ENCODE measurements at regions not wholly inside any gene's neighbourhood (a gene's known extent, or its start where the extent isn't known, plus 50 kb on each side); places are given as distances from the start of the nearest gene placed in this dataset.

- no peak for TF ChIP-seq ZBTB33 (IDR thresholded peaks at IDR 0.05; ENCODE audit: extremely low read depth, insufficient replicate concordance, low read length)
- TF ChIP-seq POLR2A (IDR thresholded peaks at IDR 0.05; ENCODE audit: borderline replicate concordance, extremely low read depth, insufficient read depth, insufficient read length), result no peak
- no peak for TF ChIP-seq CTCF (IDR thresholded peaks at IDR 0.05 in 2 of 3, conservative IDR thresholded peaks at IDR 0.05 in 1 of 3; ENCODE audit: borderline replicate concordance in 1 of 3, insufficient read depth in 1 of 3, low read depth in 2 of 3, low read length in 2 of 3)
- no peak for TF ChIP-seq CEBPB (IDR thresholded peaks at IDR 0.05; ENCODE audit: low read depth)
- no peak for TF ChIP-seq FOSL1 (IDR thresholded peaks at IDR 0.05; ENCODE audit: low read depth)
- TF ChIP-seq EZH2 (IDR thresholded peaks at IDR 0.05), result no peak
- TF ChIP-seq EZH2phosphoT487 (IDR thresholded peaks at IDR 0.05; ENCODE audit: borderline replicate concordance), result no peak
- no peak for TF ChIP-seq YY1 (IDR thresholded peaks at IDR 0.05; ENCODE audit: extremely low read depth, insufficient replicate concordance, low read depth, low read length)
Observed at GRCh38 chr13:104769545-104769944, 1703.3 kb upstream of the SLC10A2 start (continued).

GRCh38 chr13:104766319-104766718 is 1700.1 kb upstream of the SLC10A2 start:
- H4K20me1 ChIP-seq (ENCODE audit: insufficient read depth), result no peaks in the 10 kb centered on the region
- no peaks in the 10 kb centered on the region for H3K9me3 ChIP-seq (ENCODE audit: control insufficient read depth in 1 of 2, insufficient read depth in 1 of 2, low read depth in 1 of 2, low read length in 2 of 2)
- no peak overlapping the region for H3K4me2 ChIP-seq (ENCODE audit: low read length)
- BruUV-seq (replicated peaks), result no TSS peak
- H3K4me3 ChIP-seq (replicated peaks in 1 of 2; ENCODE audit: low read depth in 1 of 2, low read length in 2 of 2), result no peak overlapping the region
- H3K36me3 ChIP-seq (ENCODE audit: control insufficient read depth in 1 of 2, insufficient read depth in 2 of 2, low read length in 2 of 2), result no peaks in the 10 kb centered on the region
- no peak overlapping the region for H3K27ac ChIP-seq (ENCODE audit: low read depth, low read length)
- H3K79me2 ChIP-seq (ENCODE audit: insufficient read depth, low read length), result no peaks in the 10 kb centered on the region
- H3K9ac ChIP-seq (ENCODE audit: low read length), result no peak overlapping the region
- ChIA-PET CTCF (no interaction called here), POLR2A (no interaction called here), RAD21 (ENCODE audit: low non-redundant PET in 1 of 2, low total read pairs in 2 of 2, uncharacterized antibody in 2 of 2, unreplicated experiment in 2 of 2) (no interaction called here)
- no peak overlapping the region for H2AFZ ChIP-seq (ENCODE audit: low read depth, low read length, poor library complexity, severe bottlenecking)
- H3K4me1 ChIP-seq (ENCODE audit: control insufficient read depth in 1 of 2, insufficient read depth in 2 of 2, low read length in 2 of 2), result no peaks in the 10 kb centered on the region
- H3K27me3 ChIP-seq (ENCODE audit: insufficient read depth, low read length), result no peaks in the 10 kb centered on the region
- DNase-seq (ENCODE audit: low read depth, low spot score), result no peak
- intact Hi-C loops (cut with micrococcal nuclease), result no loop called here
- TF ChIP-seq SP1 (IDR thresholded peaks at IDR 0.05; ENCODE audit: low read depth), result no peak
- no peak for TF ChIP-seq SRF (IDR thresholded peaks at IDR 0.05; ENCODE audit: low read depth)
- TF ChIP-seq REST (IDR thresholded peaks at IDR 0.05; ENCODE audit: low read depth), result no peak
- TF ChIP-seq RAD21 (IDR thresholded peaks at IDR 0.05; ENCODE audit: low read depth), result no peak
- no peak for TF ChIP-seq SIN3A (IDR thresholded peaks at IDR 0.05; ENCODE audit: low read depth)
- no peak for TF ChIP-seq TCF7L2 (IDR thresholded peaks at IDR 0.05; ENCODE audit: borderline replicate concordance, extremely low read depth, insufficient read depth, insufficient read length)
- no peak for TF ChIP-seq ELF1 (IDR thresholded peaks at IDR 0.05; ENCODE audit: borderline replicate concordance, low read depth)
- no peak for TF ChIP-seq CBX3 (IDR thresholded peaks at IDR 0.05; ENCODE audit: low read depth)
- TF ChIP-seq ZFX (IDR thresholded peaks at IDR 0.05), result no peak
- no peak for ATAC-seq
- 0 out of 2 replicates have a peak, but pooled peaks cover 4% of the 10 kb centered on the region for H3K9me2 ChIP-seq (ENCODE audit: insufficient read depth)

Measured in HCT116 (cell line).